CD1c-positive myeloid dendritic cell (primary cell): ENCODE measurements at regions not wholly inside any gene's neighbourhood (a gene's known extent, or its start where the extent isn't known, plus 50 kb on each side); places are given as distances from the start of the nearest gene placed in this dataset.
"Not testable (repeated sequence)": the region's sequence is repeated elsewhere in the genome, so short reads cannot be mapped to it uniquely, and the experiment has no call there.

Experiments
- DNase-seq: peaks from one replicate; pipeline ENCODE4 v3.0.0-alpha.2; 2016; ENCODE audit errors: extremely low spot score

- no peak for DNase-seq
Measured at GRCh38 chr4:58368221-58368620, 1258.0 kb upstream of the IGFBP7 start.

- no peak for DNase-seq
Measured at GRCh38 chr4:58360354-58361133, 1250.4 kb upstream of the IGFBP7 start.

GRCh38 chr4:58359590-58359989, 1249.4 kb upstream of the IGFBP7 start:
- DNase-seq: no peak

GRCh38 chr4:58357947-58358346, 1247.8 kb upstream of the IGFBP7 start:
- no peak for DNase-seq

GRCh38 chr4:58325070-58325469, 1214.9 kb upstream of the IGFBP7 start:
- DNase-seq: no peak

- DNase-seq: no peak
Measured at GRCh38 chr4:58313444-58313843, 1203.3 kb upstream of the IGFBP7 start.

GRCh38 chr4:58303456-58303855, 1193.3 kb upstream of the IGFBP7 start:
- no peak for DNase-seq

GRCh38 chr4:58301376-58301999, 1191.3 kb upstream of the IGFBP7 start:
- DNase-seq: no peak

GRCh38 chr4:58286335-58286734, 1176.2 kb upstream of the IGFBP7 start:
- DNase-seq: no peak

GRCh38 chr4:58280928-58281327, 1170.7 kb upstream of the IGFBP7 start:
- DNase-seq: not testable (repeated sequence)

- DNase-seq: no peak
Measured at GRCh38 chr4:58275856-58276255, 1165.7 kb upstream of the IGFBP7 start.

GRCh38 chr4:58274553-58274952, 1164.4 kb upstream of the IGFBP7 start:
- DNase-seq: no peak

- no peak for DNase-seq
Measured at GRCh38 chr4:58272311-58272710, 1162.1 kb upstream of the IGFBP7 start.

- no peak for DNase-seq
Measured at GRCh38 chr4:58265734-58266133, 1155.5 kb upstream of the IGFBP7 start.

GRCh38 chr4:58261526-58261925, 1151.3 kb upstream of the IGFBP7 start:
- DNase-seq: no peak

- DNase-seq: no peak
Measured at GRCh38 chr4:58254291-58254690, 1144.1 kb upstream of the IGFBP7 start.

GRCh38 chr4:58252656-58253055, 1142.5 kb upstream of the IGFBP7 start:
- DNase-seq: no peak

GRCh38 chr4:58247792-58248191, 1137.6 kb upstream of the IGFBP7 start:
- no peak for DNase-seq

- no peak for DNase-seq
Measured at GRCh38 chr4:58225460-58225859, 1115.3 kb upstream of the IGFBP7 start.

GRCh38 chr4:58219179-58219578, 1109.0 kb upstream of the IGFBP7 start:
- DNase-seq: no peak

- no peak for DNase-seq
Measured at GRCh38 chr4:58216461-58216860, 1106.3 kb upstream of the IGFBP7 start.

GRCh38 chr4:58214376-58214775, 1104.2 kb upstream of the IGFBP7 start:
- no peak for DNase-seq

- no peak for DNase-seq
Measured at GRCh38 chr4:58209551-58209950, 1099.4 kb upstream of the IGFBP7 start.

- DNase-seq: no peak
Measured at GRCh38 chr4:58209001-58209400, 1098.8 kb upstream of the IGFBP7 start.
